ENCODE measurements at regions not wholly inside any gene's neighbourhood (a gene's known extent, or its start where the extent isn't known, plus 50 kb on each side); places are given as distances from the start of the nearest gene placed in this dataset.

DNA sequence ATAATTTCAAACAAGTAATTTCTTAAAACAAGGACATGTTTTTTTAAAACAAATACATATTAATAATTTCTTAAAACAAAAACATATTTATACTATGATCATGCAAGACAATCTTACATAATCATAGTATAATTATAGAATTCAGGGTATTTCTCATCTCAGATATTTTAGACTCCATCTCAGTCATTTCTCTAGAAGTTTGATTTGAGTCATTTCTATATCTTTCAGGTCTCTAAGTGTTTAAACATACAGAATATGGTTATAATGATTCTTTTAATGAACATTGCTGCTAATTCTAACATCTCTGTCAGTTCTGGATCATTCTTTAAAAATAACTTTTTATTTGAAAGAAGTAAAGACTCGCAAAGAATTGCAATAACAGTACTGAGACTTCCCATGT, 154.2 kb upstream of the KYNU start:
- Histone ChIP-seq H2BK120ac (replicated peaks; ENCODE audit: low read depth, low read length) (no peak overlapping the region), H2AK5ac (ENCODE audit: low read depth, low read length) (no peak overlapping the region), H3K23me2 (ENCODE audit: low read depth, low read length) (no peaks in the 10 kb centered on the region; the same call in 1 of the 2 replicates), H4K91ac (replicated peaks; ENCODE audit: insufficient read length, low read length) (no peak overlapping the region), H2BK20ac (ENCODE audit: low read length) (no peak overlapping the region), H3K18ac (ENCODE audit: extremely low read depth, low read length) (no peak overlapping the region), H2BK15ac (ENCODE audit: low read length) (no peak overlapping the region), H2BK12ac (ENCODE audit: low read depth, low read length) (no peak overlapping the region), H4K20me1 (replicated peaks in 1 of 2; ENCODE audit: control insufficient read depth in 1 of 2, insufficient read depth in 2 of 2, low read length in 2 of 2) (no peaks in the 10 kb centered on the region), H3K27ac (ENCODE audit: low read depth, low read length) (no peak overlapping the region), H3K79me1 (ENCODE audit: low read depth, low read length) (no peaks in the 10 kb centered on the region), H3K36me3 (ENCODE audit: control insufficient read depth in 2 of 4, insufficient read depth in 4 of 4, low read length in 3 of 4) (peaks cover 0 to 5% (median 1%) of the 10 kb centered on the region in 4 experiments; a peak in 3 of 8 replicates), H3K14ac (ENCODE audit: insufficient read length) (no peak overlapping the region), H3K4me1 (replicated peaks in 1 of 4; ENCODE audit: control insufficient read depth in 3 of 4, insufficient read depth in 4 of 4, low read length in 3 of 4) (no peaks in the 10 kb centered on the region; a peak in 1 of 7 replicates), H3K27me3 (replicated peaks in 1 of 4; ENCODE audit: control insufficient read depth in 3 of 4, extremely low read depth in 1 of 4, insufficient read depth in 3 of 4, low read length in 3 of 4) (no peaks in the 10 kb centered on the region), H3K9me3 (ENCODE audit: insufficient read depth in 2 of 2, low read depth in 1 of 2, low read length in 1 of 2) (peaks cover 6 to 9% of the 10 kb centered on the region in 2 experiments), H3K23ac (ENCODE audit: insufficient read length) (no peak overlapping the region), H3K79me2 (ENCODE audit: control insufficient read depth in 1 of 2, insufficient read depth in 2 of 2, low read length in 2 of 2) (no peaks in the 10 kb centered on the region), H3K9ac (replicated peaks in 1 of 4; ENCODE audit: extremely low read depth in 1 of 4, low read depth in 3 of 4, low read length in 3 of 4) (no peak overlapping the region), H2AFZ (ENCODE audit: low read length) (no peak overlapping the region), H4K8ac (ENCODE audit: extremely low read depth, insufficient read depth, low read length) (no peak overlapping the region), H2BK5ac (ENCODE audit: low read depth, low read length) (no peak overlapping the region), H3K4ac (replicated peaks; ENCODE audit: insufficient read length, low read depth, low read length) (no peak overlapping the region), H3K4me3 (ENCODE audit: extremely low read depth in 1 of 4, insufficient read depth in 2 of 4, low read depth in 3 of 4, low read length in 4 of 4) (no peak overlapping the region), H3K4me2 (ENCODE audit: insufficient read depth in 1 of 2, low read depth in 2 of 2, low read length in 2 of 2) (no peak overlapping the region), H4K5ac (ENCODE audit: insufficient read length, low read depth, low read length) (no peak overlapping the region), H3K56ac (replicated peaks; ENCODE audit: insufficient read length, low read depth, low read length) (no peak overlapping the region)
- ChIA-PET POLR2A (ENCODE audit: partially characterized antibody) (no interaction called here), CTCF (ENCODE audit: partially characterized antibody) (no interaction called here)
- DNase-seq (ENCODE audit: low read depth in 1 of 2, low spot score in 2 of 2) (no peak), FAIRE-seq (no peak)
- WGBS, 2 experiments (ENCODE audit: extremely low coverage in 1 of 2, insufficient coverage in 1 of 2, insufficient read length in 1 of 2, insufficient replicate concordance in 2 of 2, low coverage in 1 of 2, low lambda C conversion rate in 2 of 2, missing lambda C conversion rate in 1 of 2) = 90% methylated on average over 1 of the region's 1 CpG; no CpG with 5 or more reads in 1 of the 2 experiments
- TF ChIP-seq SIRT6 (IDR thresholded peaks at IDR 0.05; ENCODE audit: low read length) (no peak), HDAC2 (IDR thresholded peaks at IDR 0.05; ENCODE audit: borderline replicate concordance in 1 of 2, low read depth in 2 of 2, low read length in 2 of 2) (no peak), SAP30 (IDR thresholded peaks at IDR 0.05; ENCODE audit: insufficient read depth, insufficient replicate concordance, low read length) (no peak), POLR2AphosphoS5 (IDR thresholded peaks at IDR 0.05; ENCODE audit: low read depth, low read length) (no peak), TCF12 (IDR thresholded peaks at IDR 0.05; ENCODE audit: low read depth, low read length) (no peak), CTBP2 (IDR thresholded peaks at IDR 0.05; ENCODE audit: borderline replicate concordance, insufficient read depth, insufficient read length, low read length) (no peak), EP300 (IDR thresholded peaks at IDR 0.05; ENCODE audit: borderline replicate concordance in 1 of 2, low read depth in 2 of 2, low read length in 2 of 2) (no peak), SIX5 (IDR thresholded peaks at IDR 0.05; ENCODE audit: low read depth, low read length) (no peak)
- TF ChIP-seq, protein P1, sequence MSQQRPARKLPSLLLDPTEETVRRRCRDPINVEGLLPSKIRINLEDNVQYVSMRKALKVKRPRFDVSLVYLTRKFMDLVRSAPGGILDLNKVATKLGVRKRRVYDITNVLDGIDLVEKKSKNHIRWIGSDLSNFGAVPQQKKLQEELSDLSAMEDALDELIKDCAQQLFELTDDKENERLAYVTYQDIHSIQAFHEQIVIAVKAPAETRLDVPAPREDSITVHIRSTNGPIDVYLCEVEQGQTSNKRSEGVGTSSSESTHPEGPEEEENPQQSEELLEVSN (IDR thresholded peaks at IDR 0.05) = no peak

Data from H1 (cell line).